GM06990 (cell line): ENCODE measurements at regions not wholly inside any gene's neighbourhood (a gene's known extent, or its start where the extent isn't known, plus 50 kb on each side); places are given as distances from the start of the nearest gene placed in this dataset.
"Not testable (repeated sequence)": the region's sequence is repeated elsewhere in the genome, so short reads cannot be mapped to it uniquely, and the experiment has no call there.

Experiments
- DNase-seq: peaks from one replicate; pipeline ENCODE4 v3.0.0-alpha.2; 2011; ENCODE audit not compliant: insufficient read length; ENCODE audit errors: extremely low read depth
- H3K27me3 ChIP-seq: replicated peaks from 2 replicates; pipeline ENCODE4 v1.6.0; 2011; ENCODE audit warnings: low read length; ENCODE audit not compliant: control insufficient read depth, insufficient read depth
- H3K36me3 ChIP-seq: 2 replicates; pipeline ENCODE4 v1.5.1; 2011; ENCODE audit warnings: low read length; ENCODE audit not compliant: control insufficient read depth, insufficient read depth
- H3K4me3 ChIP-seq: replicated peaks from 2 replicates; pipeline ENCODE4 v1.5.1; 2011; ENCODE audit warnings: low read depth, mild to moderate bottlenecking, control low read depth, low read length
- TF ChIP-seq, protein P1 (sequence below): IDR thresholded peaks from 2 replicates; pipeline ENCODE4 v1.5.1; 2011; ENCODE audit warnings: low read length, control low read depth, mild to moderate bottlenecking, inconsistent platforms; ENCODE audit not compliant: insufficient read depth, poor library complexity, severe bottlenecking

- no peaks in the 10 kb centered on the region for H3K36me3 ChIP-seq
- no peak overlapping the region for H3K4me3 ChIP-seq
- TF ChIP-seq, protein P1, sequence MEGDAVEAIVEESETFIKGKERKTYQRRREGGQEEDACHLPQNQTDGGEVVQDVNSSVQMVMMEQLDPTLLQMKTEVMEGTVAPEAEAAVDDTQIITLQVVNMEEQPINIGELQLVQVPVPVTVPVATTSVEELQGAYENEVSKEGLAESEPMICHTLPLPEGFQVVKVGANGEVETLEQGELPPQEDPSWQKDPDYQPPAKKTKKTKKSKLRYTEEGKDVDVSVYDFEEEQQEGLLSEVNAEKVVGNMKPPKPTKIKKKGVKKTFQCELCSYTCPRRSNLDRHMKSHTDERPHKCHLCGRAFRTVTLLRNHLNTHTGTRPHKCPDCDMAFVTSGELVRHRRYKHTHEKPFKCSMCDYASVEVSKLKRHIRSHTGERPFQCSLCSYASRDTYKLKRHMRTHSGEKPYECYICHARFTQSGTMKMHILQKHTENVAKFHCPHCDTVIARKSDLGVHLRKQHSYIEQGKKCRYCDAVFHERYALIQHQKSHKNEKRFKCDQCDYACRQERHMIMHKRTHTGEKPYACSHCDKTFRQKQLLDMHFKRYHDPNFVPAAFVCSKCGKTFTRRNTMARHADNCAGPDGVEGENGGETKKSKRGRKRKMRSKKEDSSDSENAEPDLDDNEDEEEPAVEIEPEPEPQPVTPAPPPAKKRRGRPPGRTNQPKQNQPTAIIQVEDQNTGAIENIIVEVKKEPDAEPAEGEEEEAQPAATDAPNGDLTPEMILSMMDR, result no peak
- no peaks in the 10 kb centered on the region; the same call in 1 of the 2 replicates for H3K27me3 ChIP-seq
- no peak for DNase-seq
These were observed 53.0 kb downstream of the ACTBL2 start for GRCh38 chr5:57429513-57430120.

- not testable (repeated sequence) for H3K4me3 ChIP-seq, H3K27me3 ChIP-seq, H3K36me3 ChIP-seq, DNase-seq
These were observed 53.6 kb downstream of the ACTBL2 start for GRCh38 chr5:57429021-57429420.

DNA sequence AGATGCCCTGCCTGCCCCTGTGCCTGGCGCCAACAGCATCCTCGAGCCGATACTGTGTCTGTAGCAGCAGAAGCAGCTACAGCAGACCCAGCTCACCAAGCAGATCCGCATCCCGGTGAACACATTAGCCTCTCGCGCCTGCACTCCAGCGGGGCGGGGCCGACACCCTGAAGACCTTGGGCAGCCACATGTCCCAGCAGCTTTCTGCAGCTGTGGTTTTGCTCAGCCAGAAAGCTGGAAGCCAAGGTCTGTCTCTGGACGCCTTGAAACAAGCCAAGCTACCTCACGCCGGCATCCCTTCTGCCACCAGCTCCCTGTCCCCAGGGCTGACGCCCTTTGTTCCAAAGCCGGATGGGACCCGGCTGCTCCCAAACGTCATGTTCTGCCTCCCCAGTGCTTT lies 59.6 kb downstream of the ACTBL2 start:
- Histone ChIP-seq H3K27me3 (no peaks in the 10 kb centered on the region; the same call in 1 of the 2 replicates), H3K4me3 (no peak overlapping the region), H3K36me3 (no peaks in the 10 kb centered on the region)
- TF ChIP-seq, protein P1, result no peak
- DNase-seq, result no peak

DNA sequence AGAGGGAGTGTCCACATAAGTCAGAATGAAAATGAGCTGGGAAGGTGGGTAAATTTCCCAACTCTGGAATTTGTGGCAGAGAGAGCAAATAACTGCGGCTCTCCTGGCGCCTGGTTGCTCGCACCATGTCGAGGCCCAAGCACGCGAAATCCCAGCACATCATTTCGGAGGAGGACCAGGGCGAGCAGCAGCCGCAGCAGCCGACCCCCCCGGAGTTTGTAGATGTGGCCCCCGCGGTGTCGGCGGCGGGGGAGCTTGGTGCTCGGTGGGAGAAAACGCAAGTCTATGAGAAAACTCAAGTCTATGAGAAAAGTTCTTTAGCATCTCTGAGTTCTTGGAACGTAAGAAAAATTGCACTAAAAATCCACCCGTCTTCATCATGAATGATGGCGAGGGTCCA lies 60.3 kb downstream of the ACTBL2 start:
- no peaks in the 10 kb centered on the region for H3K36me3 ChIP-seq
- DNase-seq, result no peak
- TF ChIP-seq, protein P1, result no peak
- no peak overlapping the region for H3K4me3 ChIP-seq
- no peaks in the 10 kb centered on the region; the same call in 1 of the 2 replicates for H3K27me3 ChIP-seq

- TF ChIP-seq, protein P1, result no peak
- H3K27me3 ChIP-seq, result no peaks in the 10 kb centered on the region; the same call in 1 of the 2 replicates
- H3K4me3 ChIP-seq, result no peak overlapping the region
- no peak for DNase-seq
- H3K36me3 ChIP-seq, result no peaks in the 10 kb centered on the region
These were observed 61.8 kb downstream of the ACTBL2 start for GRCh38 chr5:57420801-57421200.

DNA sequence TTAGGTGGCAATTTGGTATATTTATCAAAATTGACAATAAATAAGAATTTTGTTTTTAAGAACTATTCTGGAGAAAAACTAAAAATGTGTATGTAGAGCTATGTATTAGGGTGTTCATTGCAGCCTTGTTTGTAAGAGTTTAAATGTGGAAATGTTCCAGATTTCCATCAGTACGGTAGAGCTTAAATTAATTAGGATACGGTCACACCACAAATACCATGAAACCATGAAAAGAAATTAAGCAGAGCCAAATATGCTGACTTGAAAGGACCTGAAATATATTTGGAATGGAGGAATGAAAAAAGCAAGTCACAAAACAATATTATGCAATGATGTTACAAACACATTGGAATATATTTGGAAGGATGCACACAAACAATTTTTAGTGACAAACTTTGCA lies 64.6 kb downstream of the ACTBL2 start:
- Histone ChIP-seq H3K4me3 (no peak overlapping the region), H3K27me3 (no peaks in the 10 kb centered on the region)
- DNase-seq, result no peak

More for the DNA sequence above, 64.6 kb downstream of the ACTBL2 start:
- TF ChIP-seq, protein P1, result no peak
- no peaks in the 10 kb centered on the region for H3K36me3 ChIP-seq
